HK-2 (cell line): ENCODE measurements at regions not wholly inside any gene's neighbourhood (a gene's known extent, or its start where the extent isn't known, plus 50 kb on each side); places are given as distances from the start of the nearest gene placed in this dataset.

Experiments
- DNase-seq: peaks from one replicate; pipeline ENCODE4 v3.0.0-alpha.2; 2018; ENCODE audit not compliant: unreplicated experiment

GRCh38 chr2:235141411-235142128 is 189.8 kb downstream of the SH3BP4 start:
- DNase-seq, result no peak

- no peak for DNase-seq
Observed at GRCh38 chr2:235142601-235143000, 190.8 kb downstream of the SH3BP4 start.

- DNase-seq, result no peak
Observed at GRCh38 chr2:235143789-235144188, 192.0 kb downstream of the SH3BP4 start.

GRCh38 chr2:235144291-235144690 is 192.5 kb downstream of the SH3BP4 start:
- DNase-seq, result no peak

GRCh38 chr2:235146206-235146605 is 194.4 kb downstream of the SH3BP4 start:
- no peak for DNase-seq

- no peak for DNase-seq
Observed at GRCh38 chr2:235146871-235147565, 195.2 kb downstream of the SH3BP4 start.

GRCh38 chr2:235148201-235149170 is 196.7 kb downstream of the SH3BP4 start:
- DNase-seq, result no peak

- no peak for DNase-seq
Observed at GRCh38 chr2:235149240-235149659, 197.4 kb downstream of the SH3BP4 start.

- no peak for DNase-seq
Observed at GRCh38 chr2:235149736-235150135, 197.9 kb downstream of the SH3BP4 start.

GRCh38 chr2:235151152-235151551 is 199.3 kb downstream of the SH3BP4 start:
- no peak for DNase-seq

- DNase-seq, result no peak
Observed at GRCh38 chr2:235155163-235155562, 203.3 kb downstream of the SH3BP4 start.

- no peak for DNase-seq
Observed at GRCh38 chr2:235156055-235156454, 204.2 kb downstream of the SH3BP4 start.

- DNase-seq, result no peak
Observed at GRCh38 chr2:235157746-235158482, 206.1 kb downstream of the SH3BP4 start.

- no peak for DNase-seq
Observed at GRCh38 chr2:235160281-235160810, 208.5 kb downstream of the SH3BP4 start.

- no peak for DNase-seq
Observed at GRCh38 chr2:235161565-235161964, 209.7 kb downstream of the SH3BP4 start.

- DNase-seq, result no peak
Observed at GRCh38 chr2:235162082-235162836, 210.4 kb downstream of the SH3BP4 start.

GRCh38 chr2:235162837-235163197 is 211.0 kb downstream of the SH3BP4 start:
- no peak for DNase-seq

- no peak for DNase-seq
Observed at GRCh38 chr2:235165136-235165535, 213.3 kb downstream of the SH3BP4 start.

GRCh38 chr2:235165631-235166030 is 213.8 kb downstream of the SH3BP4 start:
- no peak for DNase-seq

GRCh38 chr2:235168174-235168979 is 216.6 kb downstream of the SH3BP4 start:
- DNase-seq, result no peak
